ENCODE measurements at regions not wholly inside any gene's neighbourhood (a gene's known extent, or its start where the extent isn't known, plus 50 kb on each side); places are given as distances from the start of the nearest gene placed in this dataset.

GRCh38 chr12:80045594-80045993, 53.7 kb upstream of the OTOGL start:
- no peaks in the 10 kb centered on the region for H3K36me3 ChIP-seq
- no peak overlapping the region for H3K9ac ChIP-seq
- no peak overlapping the region for H3K4me3 ChIP-seq
- H3K9me3 ChIP-seq (replicated peaks in 1 of 11), result no peaks in the 10 kb centered on the region
- H3K27me3 ChIP-seq, result no peaks in the 10 kb centered on the region
- no peaks in the 10 kb centered on the region for H4K20me1 ChIP-seq
- H3K4me1 ChIP-seq, result no peaks in the 10 kb centered on the region
- no peak overlapping the region for H3K4me2 ChIP-seq
- no peak for TF ChIP-seq Cebpa-rat (IDR thresholded peaks at IDR 0.05)
- no peak overlapping the region for H3K27ac ChIP-seq

- H4K20me1 ChIP-seq, result no peaks in the 10 kb centered on the region
- no peaks in the 10 kb centered on the region for H3K9me3 ChIP-seq (replicated peaks in 1 of 11)
- no peak overlapping the region for H3K27ac ChIP-seq
- H3K4me3 ChIP-seq, result no peak overlapping the region
- TF ChIP-seq Cebpa-rat (IDR thresholded peaks at IDR 0.05), result no peak
- no peak overlapping the region for H3K4me2 ChIP-seq
- H3K9ac ChIP-seq, result no peak overlapping the region
- H3K27me3 ChIP-seq, result no peaks in the 10 kb centered on the region
- H3K4me1 ChIP-seq, result no peaks in the 10 kb centered on the region
- no peaks in the 10 kb centered on the region for H3K36me3 ChIP-seq
These were observed 54.7 kb upstream of the OTOGL start for GRCh38 chr12:80044694-80045046.

- Histone ChIP-seq H3K4me3 (no peak overlapping the region), H3K9me3 (replicated peaks in 1 of 11) (no peaks in the 10 kb centered on the region), H3K4me1 (no peaks in the 10 kb centered on the region), H3K9ac (no peak overlapping the region), H3K27ac (no peak overlapping the region), H3K36me3 (no peaks in the 10 kb centered on the region), H3K27me3 (no peaks in the 10 kb centered on the region), H3K4me2 (no peak overlapping the region), H4K20me1 (no peaks in the 10 kb centered on the region)
- TF ChIP-seq Cebpa-rat (IDR thresholded peaks at IDR 0.05), result no peak
These were observed 57.6 kb upstream of the OTOGL start for GRCh38 chr12:80041692-80042091.

- Histone ChIP-seq H3K36me3 (no peaks in the 10 kb centered on the region), H3K27ac (no peak overlapping the region), H4K20me1 (no peaks in the 10 kb centered on the region), H3K4me3 (no peak overlapping the region), H3K27me3 (no peaks in the 10 kb centered on the region), H3K4me2 (no peak overlapping the region), H3K9ac (no peak overlapping the region), H3K4me1 (no peaks in the 10 kb centered on the region), H3K9me3 (replicated peaks in 1 of 11) (no peaks in the 10 kb centered on the region)
- no peak for TF ChIP-seq Cebpa-rat (IDR thresholded peaks at IDR 0.05)
These were observed 58.3 kb upstream of the OTOGL start for GRCh38 chr12:80041071-80041470.

GRCh38 chr12:80040075-80040738, 59.1 kb upstream of the OTOGL start:
- no peaks in the 10 kb centered on the region for H3K27me3 ChIP-seq
- H3K9me3 ChIP-seq (replicated peaks in 1 of 11), result no peaks in the 10 kb centered on the region
- no peak overlapping the region for H3K4me2 ChIP-seq
- no peak overlapping the region for H3K9ac ChIP-seq
- H4K20me1 ChIP-seq, result no peaks in the 10 kb centered on the region
- H3K4me3 ChIP-seq, result no peak overlapping the region
- no peak for TF ChIP-seq Cebpa-rat (IDR thresholded peaks at IDR 0.05)
- no peak overlapping the region for H3K27ac ChIP-seq
- no peaks in the 10 kb centered on the region for H3K36me3 ChIP-seq
- no peaks in the 10 kb centered on the region for H3K4me1 ChIP-seq

GRCh38 chr12:80038062-80038560, 61.2 kb upstream of the OTOGL start:
- no peaks in the 10 kb centered on the region for H3K9me3 ChIP-seq (replicated peaks in 1 of 11)
- no peak overlapping the region for H3K27ac ChIP-seq
- no peak overlapping the region for H3K4me2 ChIP-seq
- no peaks in the 10 kb centered on the region for H3K27me3 ChIP-seq
- no peaks in the 10 kb centered on the region for H4K20me1 ChIP-seq
- no peaks in the 10 kb centered on the region for H3K4me1 ChIP-seq
- H3K4me3 ChIP-seq, result no peak overlapping the region
- H3K36me3 ChIP-seq, result no peaks in the 10 kb centered on the region
- H3K9ac ChIP-seq, result no peak overlapping the region
- TF ChIP-seq Cebpa-rat (IDR thresholded peaks at IDR 0.05), result no peak

- Histone ChIP-seq H3K27me3 (no peaks in the 10 kb centered on the region), H3K36me3 (no peaks in the 10 kb centered on the region), H4K20me1 (no peaks in the 10 kb centered on the region), H3K27ac (no peak overlapping the region), H3K4me1 (peaks cover 0 to 7% (median 5%) of the 10 kb centered on the region in 10 experiments; a peak in 6 of 20 replicates), H3K9ac (no peak overlapping the region), H3K4me2 (no peak overlapping the region), H3K4me3 (no peak overlapping the region), H3K9me3 (replicated peaks in 1 of 11) (no peaks in the 10 kb centered on the region)
- no peak for TF ChIP-seq Cebpa-rat (IDR thresholded peaks at IDR 0.05)
These were observed 65.9 kb upstream of the OTOGL start for GRCh38 chr12:80033448-80033847.

GRCh38 chr12:80032946-80033345, 66.4 kb upstream of the OTOGL start:
- no peaks in the 10 kb centered on the region for H3K9me3 ChIP-seq (replicated peaks in 1 of 11)
- no peak for TF ChIP-seq Cebpa-rat (IDR thresholded peaks at IDR 0.05)
- peaks cover 0 to 7% (median 5%) of the 10 kb centered on the region in 10 experiments; a peak in 6 of 20 replicates for H3K4me1 ChIP-seq
- no peaks in the 10 kb centered on the region for H4K20me1 ChIP-seq
- no peak overlapping the region for H3K9ac ChIP-seq
- no peaks in the 10 kb centered on the region for H3K36me3 ChIP-seq
- no peaks in the 10 kb centered on the region for H3K27me3 ChIP-seq
- no peak overlapping the region for H3K4me2 ChIP-seq
- H3K4me3 ChIP-seq, result no peak overlapping the region
- no peak overlapping the region for H3K27ac ChIP-seq

- H3K4me3 ChIP-seq, result no peak overlapping the region
- no peaks in the 10 kb centered on the region for H3K27me3 ChIP-seq
- TF ChIP-seq Cebpa-rat (IDR thresholded peaks at IDR 0.05), result no peak
- H3K9ac ChIP-seq, result no peak overlapping the region
- no peak overlapping the region for H3K27ac ChIP-seq
- H3K36me3 ChIP-seq, result no peaks in the 10 kb centered on the region
- H3K9me3 ChIP-seq (replicated peaks in 1 of 11), result peaks cover 0 to 12% (median 9%) of the 10 kb centered on the region in 11 experiments; a peak in 13 of 22 replicates
- H3K4me2 ChIP-seq, result peak overlapping the region in 5 of 11 experiments; percentile 8 to 53 (median 19); a peak in 5 of 22 replicates
- no peaks in the 10 kb centered on the region for H4K20me1 ChIP-seq
- H3K4me1 ChIP-seq, result peaks cover 0 to 9% (median 5%) of the 10 kb centered on the region in 10 experiments; a peak in 7 of 20 replicates
These were observed 68.1 kb upstream of the OTOGL start for GRCh38 chr12:80031229-80031628.

- Histone ChIP-seq H3K9ac (no peak overlapping the region), H3K4me2 (no peak overlapping the region), H3K36me3 (no peaks in the 10 kb centered on the region), H4K20me1 (no peaks in the 10 kb centered on the region), H3K27me3 (no peaks in the 10 kb centered on the region), H3K27ac (no peak overlapping the region), H3K4me3 (no peak overlapping the region), H3K4me1 (peaks cover 0 to 5% (median 0%) of the 10 kb centered on the region in 10 experiments; a peak in 1 of 20 replicates), H3K9me3 (replicated peaks in 1 of 11) (peaks cover 0 to 21% (median 9%) of the 10 kb centered on the region in 11 experiments; a peak in 15 of 22 replicates)
- TF ChIP-seq Cebpa-rat (IDR thresholded peaks at IDR 0.05), result no peak
These were observed 73.7 kb upstream of the OTOGL start for GRCh38 chr12:80025638-80026037.

All from BLaER1 treated with 17β-estradiol and CSF1 and Interleukin-3, amounts not matched to agents 10 nM and 100 nM (cell line).